ENCODE measurements at regions not wholly inside any gene's neighbourhood (a gene's known extent, or its start where the extent isn't known, plus 50 kb on each side); places are given as distances from the start of the nearest gene placed in this dataset.
"Not testable (repeated sequence)": the region's sequence is repeated elsewhere in the genome, so short reads cannot be mapped to it uniquely, and the experiment has no call there.

DNA sequence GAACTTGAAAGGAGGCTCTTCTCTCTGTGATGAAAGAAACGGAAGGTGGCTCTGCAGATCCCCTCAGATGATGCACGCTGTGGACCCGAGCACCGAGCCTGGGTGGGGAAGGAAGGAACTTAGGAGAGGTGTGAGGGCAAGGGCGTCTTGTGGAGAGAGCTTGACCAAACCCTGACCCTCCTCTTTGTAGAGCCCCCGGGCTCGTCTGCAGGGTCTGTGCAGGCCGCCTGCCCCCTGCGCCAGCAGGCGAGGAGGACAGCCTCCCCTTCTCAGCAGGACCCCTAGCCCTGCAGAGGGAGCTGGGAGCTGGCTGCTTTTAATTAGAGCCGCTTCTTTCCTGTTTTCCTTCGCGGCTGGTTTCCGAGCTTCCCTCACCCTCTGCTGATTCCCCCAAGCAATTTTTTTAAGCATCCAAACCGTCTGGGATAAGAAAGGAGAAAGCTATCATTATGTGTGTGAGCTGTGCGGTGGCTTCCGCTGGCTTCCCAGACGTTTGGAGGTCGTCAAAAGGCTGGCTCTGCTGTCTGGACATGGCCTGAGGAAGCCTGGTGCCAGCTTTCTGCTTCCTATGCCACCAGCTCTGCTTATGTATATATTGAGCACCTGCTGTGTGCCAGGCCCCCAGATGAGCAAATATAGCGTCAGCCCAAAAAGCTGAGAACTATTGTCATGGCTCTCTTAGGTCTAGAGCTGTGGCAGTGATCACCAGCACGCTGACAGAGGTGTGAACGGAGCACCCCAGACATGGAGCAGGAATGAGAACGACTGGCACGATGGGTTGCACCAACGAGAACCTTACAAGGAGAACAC is 160.2 kb upstream of the IRF2BP2 start:
- DNase-seq, result no peak

DNA sequence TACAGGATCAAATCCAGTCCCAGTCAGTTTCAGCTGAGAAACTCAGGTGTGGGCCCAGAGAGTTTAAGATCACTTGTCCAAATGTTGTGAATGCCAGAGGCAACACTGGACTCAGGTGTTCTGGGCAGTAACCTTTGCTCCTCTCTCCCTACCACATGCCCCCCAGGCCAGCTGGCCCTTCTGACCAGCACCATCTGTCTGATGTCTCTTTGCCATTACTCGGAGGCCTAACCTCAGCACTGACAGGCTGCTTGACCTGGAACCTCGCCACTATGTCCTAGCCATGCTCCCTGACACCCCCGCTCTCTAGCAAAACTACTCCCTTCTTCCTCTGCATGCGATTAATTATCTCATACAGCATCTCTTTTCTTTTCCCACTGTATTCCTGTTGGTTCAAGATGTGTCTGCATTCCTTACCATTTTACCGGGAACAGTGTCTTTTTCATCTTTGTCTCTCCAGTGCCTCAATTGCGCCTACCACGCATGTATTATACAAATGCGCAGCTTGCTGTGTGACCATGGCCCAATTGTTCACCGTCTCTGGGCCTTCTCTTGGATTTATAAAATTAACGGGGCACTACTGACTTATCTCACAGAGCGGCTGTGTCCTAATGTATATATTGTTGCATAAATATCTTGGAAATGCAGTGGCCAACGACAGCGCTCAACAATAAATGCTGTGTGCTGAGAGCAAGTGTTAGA is 159.5 kb upstream of the IRF2BP2 start:
- DNase-seq, result no peak

DNA sequence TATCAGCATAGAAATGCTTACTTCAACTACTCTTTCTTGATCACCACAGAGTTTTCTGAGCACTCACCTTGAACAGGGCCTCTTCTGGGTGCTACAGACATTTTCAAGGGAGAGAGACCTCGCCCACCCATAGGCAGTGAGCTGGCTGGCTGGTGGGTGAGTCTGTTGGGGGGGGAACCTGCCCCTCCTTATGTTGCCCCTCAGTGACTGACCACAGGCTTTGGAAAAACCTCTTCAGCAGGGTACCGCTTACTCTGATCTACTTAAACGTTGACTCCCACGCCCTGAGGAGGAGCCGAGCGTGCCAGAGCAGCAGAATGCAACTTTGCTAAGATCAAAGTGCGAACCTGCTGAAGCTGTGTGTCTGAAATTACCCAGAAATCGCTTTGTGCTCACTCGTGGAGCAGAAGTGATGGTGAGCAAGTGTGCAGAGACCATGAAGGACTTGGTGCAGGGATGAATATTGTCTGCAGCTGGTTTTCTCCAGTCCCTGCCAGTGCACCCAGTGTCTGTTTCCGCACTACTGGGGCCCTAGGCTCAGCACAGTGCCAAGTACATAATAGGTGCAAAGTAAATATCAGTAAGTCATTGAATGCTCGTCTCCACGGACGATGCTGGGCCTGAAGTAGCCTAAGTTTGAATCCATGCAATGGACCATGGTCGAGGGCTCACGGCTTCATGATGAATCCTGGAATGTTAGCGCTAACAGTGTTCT is 158.7 kb upstream of the IRF2BP2 start:
- peak; percentile 75 for DNase-seq

DNA sequence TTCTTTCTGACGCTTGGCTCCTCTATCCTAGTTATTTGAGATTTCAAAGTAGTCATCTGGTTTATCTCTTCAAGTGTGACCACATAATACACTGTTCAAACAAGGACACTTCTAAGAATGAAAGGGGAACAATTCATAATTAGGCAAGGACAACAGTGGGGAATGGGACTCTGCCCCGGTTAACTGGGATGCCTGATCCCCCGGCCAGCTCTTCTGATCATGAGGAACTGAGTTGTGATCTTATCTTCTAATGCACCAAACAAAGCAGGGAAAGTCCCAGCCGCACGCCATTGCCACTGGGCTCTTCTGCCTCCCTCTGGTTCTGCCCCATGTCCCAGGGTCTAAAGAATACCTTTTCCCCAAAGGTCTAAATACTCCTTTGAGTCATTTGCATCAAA is 158.2 kb upstream of the IRF2BP2 start:
- DNase-seq, result no peak

- no peak for DNase-seq
Observed at GRCh38 chr1:234765672-234766071, 155.7 kb upstream of the IRF2BP2 start.

DNA sequence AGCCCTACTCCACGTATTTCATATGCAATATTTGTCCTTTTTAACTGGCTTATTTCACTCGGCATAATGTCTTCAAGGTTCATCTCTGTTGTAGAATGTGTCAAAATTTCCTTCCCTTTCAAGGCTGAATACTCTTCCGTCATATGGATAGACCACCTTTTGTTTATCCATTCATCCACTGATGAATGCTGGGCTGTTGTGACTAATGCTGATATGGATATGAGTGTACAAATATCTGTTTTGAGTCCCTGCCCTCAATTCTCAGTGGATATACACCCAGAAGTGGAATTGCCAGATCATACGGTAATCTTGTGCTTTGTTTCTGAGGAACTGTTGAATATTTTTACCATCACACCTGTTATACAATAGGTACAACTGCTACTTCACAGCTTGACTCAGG is 155.2 kb upstream of the IRF2BP2 start:
- DNase-seq, result no peak

GRCh38 chr1:234763910-234764309 is 153.9 kb upstream of the IRF2BP2 start:
- no peak for DNase-seq

DNA sequence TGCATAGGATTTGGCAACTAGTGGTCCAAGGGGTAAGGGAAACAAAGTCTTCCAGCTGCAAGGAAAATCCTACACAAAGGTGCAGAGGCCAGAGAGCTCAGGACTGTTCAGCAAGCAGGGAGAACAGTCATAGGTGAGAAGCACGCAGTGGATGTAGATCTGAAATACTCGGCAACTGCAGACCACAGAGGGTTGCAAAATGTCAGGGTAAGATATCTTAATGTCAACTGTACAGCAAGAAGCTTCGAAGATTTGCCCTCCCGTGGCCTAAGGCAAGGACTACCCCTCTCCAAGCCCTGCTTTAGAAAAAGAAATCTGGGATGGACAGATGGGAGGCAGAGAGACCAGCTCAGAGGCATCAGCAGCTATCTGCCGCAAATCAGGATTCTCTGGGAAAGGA is 153.4 kb upstream of the IRF2BP2 start:
- no peak for DNase-seq

GRCh38 chr1:234762127-234762526 is 152.1 kb upstream of the IRF2BP2 start:
- DNase-seq, result not testable (repeated sequence)

- DNase-seq, result no peak
Observed at GRCh38 chr1:234760303-234760723, 150.3 kb upstream of the IRF2BP2 start.

- DNase-seq, result no peak
Observed at GRCh38 chr1:234759888-234760287, 149.9 kb upstream of the IRF2BP2 start.

- no peak for DNase-seq
Observed at GRCh38 chr1:234758851-234759250, 148.9 kb upstream of the IRF2BP2 start.

- no peak for DNase-seq
Observed at GRCh38 chr1:234756857-234757256, 146.9 kb upstream of the IRF2BP2 start.

GRCh38 chr1:234756066-234756774 is 146.2 kb upstream of the IRF2BP2 start:
- DNase-seq, result no peak

GRCh38 chr1:234755449-234755863 is 145.5 kb upstream of the IRF2BP2 start:
- DNase-seq, result no peak

DNA sequence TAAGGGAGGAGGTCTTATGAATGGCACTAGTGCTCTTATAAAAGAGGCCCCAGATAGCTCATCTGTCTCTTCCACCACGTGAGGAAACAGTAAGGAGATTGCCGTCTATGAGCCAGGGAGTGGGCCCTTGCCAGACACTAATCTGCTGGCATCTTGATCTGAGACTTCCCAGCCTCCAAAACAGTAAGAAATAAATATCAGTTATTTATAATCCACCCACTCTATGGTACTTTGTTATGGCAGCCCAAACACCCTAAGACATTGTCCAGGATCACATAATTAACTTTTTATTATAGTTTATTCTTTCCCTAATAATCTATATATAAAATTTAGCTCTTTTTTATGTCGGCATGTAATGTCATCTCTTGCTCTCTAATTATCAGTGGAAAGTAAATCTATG is 144.0 kb upstream of the IRF2BP2 start:
- DNase-seq, result no peak

DNA sequence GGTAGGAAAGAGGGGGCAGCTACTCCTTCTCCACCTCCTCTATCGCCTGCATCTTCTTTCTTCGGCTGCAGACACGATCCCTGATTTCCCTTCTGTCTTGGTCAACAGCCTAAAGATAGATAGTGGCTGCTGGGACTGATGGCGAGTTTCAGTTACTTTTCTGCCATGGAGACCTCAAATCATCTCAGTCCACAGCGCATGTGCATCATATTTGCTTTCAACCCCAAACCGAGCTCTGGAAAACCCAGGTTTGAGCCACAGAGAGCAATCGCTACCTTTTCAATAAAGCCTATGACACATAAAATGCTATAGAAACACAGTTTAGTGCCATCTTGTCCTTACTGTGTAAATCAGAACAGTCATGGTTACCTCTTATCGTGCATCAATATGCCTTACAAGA is 142.9 kb upstream of the IRF2BP2 start:
- no peak for DNase-seq

GRCh38 chr1:234751678-234752077 is 141.7 kb upstream of the IRF2BP2 start:
- DNase-seq, result no peak

DNA sequence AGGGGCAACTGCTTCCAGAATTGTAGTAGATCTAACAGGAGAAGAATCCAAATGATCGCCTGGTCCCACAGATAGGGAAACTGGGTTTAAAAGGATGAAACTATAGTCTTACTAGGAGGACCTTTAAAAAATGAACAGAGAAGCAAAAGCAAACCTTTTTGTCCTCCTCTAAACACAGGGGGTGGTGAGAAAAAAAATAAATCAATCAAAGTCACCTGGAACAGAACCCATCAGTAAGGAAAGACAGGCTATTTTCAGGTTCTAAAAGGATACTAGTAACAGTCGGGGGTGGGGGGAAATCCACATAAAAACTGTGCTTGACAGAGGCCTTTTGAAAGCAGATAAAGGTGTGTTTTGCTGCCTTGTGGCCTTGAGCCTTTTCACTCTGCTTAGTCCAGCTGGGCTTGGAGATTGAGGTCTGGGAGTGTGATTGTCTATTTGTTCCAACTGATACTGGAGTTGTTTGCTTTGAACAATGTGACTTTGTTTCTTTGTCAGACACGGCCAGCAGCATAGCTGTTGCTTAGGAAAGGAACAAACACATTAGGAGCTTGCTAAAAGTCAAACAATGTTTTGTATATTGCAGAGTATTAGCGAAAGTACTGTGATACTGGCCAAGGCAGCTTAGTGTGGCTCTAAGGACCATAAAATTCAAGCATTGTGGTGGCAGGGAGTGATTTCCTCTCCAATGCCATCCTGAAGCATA is 141.1 kb upstream of the IRF2BP2 start:
- no peak for DNase-seq

DNA sequence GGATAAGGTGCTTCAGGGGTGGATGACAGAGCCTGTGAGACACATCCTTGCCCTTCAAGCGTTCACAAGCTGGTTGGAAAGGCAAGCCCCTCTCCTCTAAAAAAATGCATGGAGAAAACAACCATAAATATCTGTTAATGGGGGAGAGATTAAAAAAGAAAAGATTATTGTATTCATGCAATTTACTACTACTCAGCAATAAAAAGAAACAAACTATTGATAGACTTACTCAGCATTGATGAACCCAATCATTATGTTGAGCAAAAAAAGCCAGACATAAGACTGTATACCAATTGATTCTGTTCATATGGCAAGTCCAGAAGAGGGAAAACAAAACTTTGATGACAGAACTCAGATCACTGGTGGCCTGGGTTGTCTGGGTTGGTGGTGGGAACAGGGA is 138.7 kb upstream of the IRF2BP2 start:
- DNase-seq, result no peak

- DNase-seq, result no peak
Observed at GRCh38 chr1:234748066-234748465, 138.1 kb upstream of the IRF2BP2 start.

GRCh38 chr1:234746798-234747196 is 136.8 kb upstream of the IRF2BP2 start:
- no peak for DNase-seq

Data from stimulated activated CD8-positive, alpha-beta memory T cell treated with anti-CD3 and anti-CD28 coated beads, Interleukin-4, amount 100 ng/mL, for 48 hours (primary cell).